Keratinocyte (primary cell): ENCODE measurements at regions not wholly inside any gene's neighbourhood (a gene's known extent, or its start where the extent isn't known, plus 50 kb on each side); places are given as distances from the start of the nearest gene placed in this dataset.

ENCODE experiments used
- DNase-seq: peaks from one replicate; pipeline ENCODE4 v3.0.0-alpha.2; 2011; ENCODE audit warnings: low read depth, missing footprints, low spot score
- FAIRE-seq: peaks from 2 replicates; lab custom pipeline; 2011; peaks lifted over from hg19 to GRCh38; lab: Jason Lieb, UNC
- H2AFZ ChIP-seq: 2 replicates; pipeline ENCODE4 v1.6.0; 2012; ENCODE audit warnings: low read length, control low read depth, inconsistent platforms; ENCODE audit not compliant: control insufficient read depth
- H3K27ac ChIP-seq: 2 replicates; pipeline ENCODE4 v1.5.1; 2011; ENCODE audit warnings: low read length; ENCODE audit not compliant: control insufficient read depth, insufficient read depth
- H3K27me3 ChIP-seq: 3 replicates; pipeline ENCODE4 v1.6.0; 2011; ENCODE audit warnings: low read length; ENCODE audit not compliant: control insufficient read depth, insufficient read depth; ENCODE audit errors: extremely low read depth
- H3K36me3 ChIP-seq, 2 experiments: 2 replicates in 1 of 2; 3 replicates in 1 of 2; pipeline ENCODE4 v1.5.1; 2011; ENCODE audit warnings: low read length in 2 of 2, mild to moderate bottlenecking in 1 of 2; ENCODE audit not compliant: control insufficient read depth in 2 of 2, insufficient read depth in 2 of 2; ENCODE audit errors: extremely low read depth in 1 of 2
- H3K4me1 ChIP-seq: 3 replicates; pipeline ENCODE4 v1.5.1; 2011; ENCODE audit warnings: low read length; ENCODE audit not compliant: control insufficient read depth, insufficient read depth; ENCODE audit errors: extremely low read depth
- H3K4me2 ChIP-seq: 3 replicates; pipeline ENCODE4 v1.6.0; 2011; ENCODE audit warnings: low read depth, low read length; ENCODE audit not compliant: control insufficient read depth, insufficient read depth; ENCODE audit errors: extremely low read depth
- H3K4me3 ChIP-seq, 3 experiments: fragments of 200-600 bp in 1 of 3; sonication (generic) in 1 of 3; 2 replicates in 2 of 3; 3 replicates in 1 of 3; pipeline ENCODE4 v1.5.1; 2011 to 2016; ENCODE audit warnings: low read length in 3 of 3, mild to moderate bottlenecking in 3 of 3, control low read depth in 2 of 3, inconsistent platforms in 1 of 3, low read depth in 1 of 3, mixed read lengths in 1 of 3, mixed run types in 1 of 3, moderate library complexity in 1 of 3; ENCODE audit not compliant: control insufficient read depth in 2 of 3, insufficient read depth in 2 of 3; ENCODE audit errors: extremely low read depth in 1 of 3
- H3K79me2 ChIP-seq: 2 replicates; pipeline ENCODE4 v1.6.0; 2012; ENCODE audit warnings: low read length; ENCODE audit not compliant: control insufficient read depth, insufficient read depth
- H3K9ac ChIP-seq: 3 replicates; pipeline ENCODE4 v1.6.0; 2011; ENCODE audit warnings: low read length; ENCODE audit not compliant: control insufficient read depth, insufficient read depth; ENCODE audit errors: extremely low read depth
- H3K9me1 ChIP-seq: 3 replicates; pipeline ENCODE4 v1.6.0; 2011; ENCODE audit warnings: low read length; ENCODE audit not compliant: control insufficient read depth, insufficient read depth; ENCODE audit errors: extremely low read depth
- H3K9me3 ChIP-seq: 2 replicates; pipeline ENCODE4 v1.5.1; 2012; ENCODE audit warnings: low read depth, low read length; ENCODE audit not compliant: control insufficient read depth
- H4K20me1 ChIP-seq: 3 replicates; pipeline ENCODE4 v1.6.0; 2011; ENCODE audit warnings: low read length; ENCODE audit not compliant: control insufficient read depth, insufficient read depth; ENCODE audit errors: extremely low read depth
- CTCF ChIP-seq, 3 experiments: IDR thresholded peaks in 1 of 3; conservative IDR thresholded peaks in 1 of 3; optimal IDR thresholded peaks in 1 of 3; 2 replicates in 2 of 3; 3 replicates in 1 of 3; pipeline versions ENCODE3 to v1.5.1; 2011; ENCODE audit warnings: low read length in 3 of 3, mild to moderate bottlenecking in 3 of 3, moderate library complexity in 2 of 3, control low read depth in 1 of 3, inconsistent platforms in 1 of 3; ENCODE audit not compliant: insufficient read depth in 2 of 3; ENCODE audit errors: extremely low read depth in 1 of 3
- EZH2 ChIP-seq: IDR thresholded peaks from one replicate; pipeline ENCODE4 v1.6.1; 2012; ENCODE audit warnings: inconsistent platforms, mild to moderate bottlenecking, low read length, moderate library complexity
- dilution Hi-C: fragments of 300-500 bp; cut with MboI; formaldehyde crosslinking; loops from one replicate; pipeline ENCODE4 v1.7.0; 2020; ENCODE audit warnings: low sequenced_read_pairs; ENCODE audit not compliant: extremely low pct_ligation_motif_present

DNA sequence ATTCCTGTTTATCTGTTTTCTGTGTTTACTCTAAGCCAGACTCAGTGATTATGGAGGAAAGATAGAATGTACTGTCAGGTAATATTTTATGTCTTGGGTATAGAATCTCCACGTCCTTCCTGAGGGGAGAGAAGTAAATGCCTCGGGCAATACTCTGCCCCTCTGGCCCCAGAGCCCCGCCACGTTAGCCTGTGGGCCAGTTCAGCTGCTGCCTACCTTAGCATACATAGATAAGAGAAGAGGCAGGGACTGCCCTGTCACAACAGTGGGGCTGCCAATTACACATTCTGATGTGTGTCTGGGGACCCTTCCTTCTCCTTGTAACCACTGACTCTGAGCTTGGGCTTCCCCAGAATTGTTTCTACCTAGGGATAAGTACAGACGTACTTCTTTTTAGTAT, 347.7 kb upstream of the ATP11B start:
- Histone ChIP-seq H3K36me3 (no peaks in the 10 kb centered on the region), H3K9me3 (no peaks in the 10 kb centered on the region), H3K9me1 (no peaks in the 10 kb centered on the region), H4K20me1 (no peaks in the 10 kb centered on the region), H3K27me3 (no peaks in the 10 kb centered on the region), H2AFZ (no peak overlapping the region), H3K27ac (no peak overlapping the region), H3K4me1 (no peaks in the 10 kb centered on the region), H3K4me2 (no peak overlapping the region), H3K9ac (no peak overlapping the region), H3K79me2 (no peaks in the 10 kb centered on the region), H3K4me3 (no peak overlapping the region)
- DNase-seq (no peak), FAIRE-seq (no peak)
- TF ChIP-seq EZH2 (no peak), CTCF (optimal IDR thresholded peaks at IDR 0.05 in 1 of 3, IDR thresholded peaks at IDR 0.05 in 1 of 3, conservative IDR thresholded peaks at IDR 0.05 in 1 of 3; ENCODE audit: extremely low read depth in 1 of 3, insufficient read depth in 2 of 3, low read length in 3 of 3) (no peak)
- dilution Hi-C loops, result no loop called here

GRCh38 chr3:182450942-182451787, 342.1 kb upstream of the ATP11B start:
- TF ChIP-seq CTCF (optimal IDR thresholded peaks at IDR 0.05 in 1 of 3, IDR thresholded peaks at IDR 0.05 in 1 of 3, conservative IDR thresholded peaks at IDR 0.05 in 1 of 3; ENCODE audit: extremely low read depth in 1 of 3, insufficient read depth in 2 of 3, low read length in 3 of 3), result no peak
- no peak for TF ChIP-seq EZH2
- Histone ChIP-seq H3K9me3 (no peaks in the 10 kb centered on the region), H3K27me3 (no peaks in the 10 kb centered on the region), H3K9ac (no peak overlapping the region), H3K27ac (no peak overlapping the region), H2AFZ (peak overlapping the region; percentile 6), H3K36me3 (no peaks in the 10 kb centered on the region), H4K20me1 (no peaks in the 10 kb centered on the region), H3K79me2 (no peaks in the 10 kb centered on the region), H3K4me1 (no peaks in the 10 kb centered on the region), H3K9me1 (no peaks in the 10 kb centered on the region), H3K4me3 (no peak overlapping the region), H3K4me2 (no peak overlapping the region)
- dilution Hi-C loops, result no loop called here
- DNase-seq, result no peak
- FAIRE-seq, result no peak
